ENCODE measurements at regions not wholly inside any gene's neighbourhood (a gene's known extent, or its start where the extent isn't known, plus 50 kb on each side); places are given as distances from the start of the nearest gene placed in this dataset.

- DNase-seq (ENCODE audit: low spot score) = no peak
Observed at GRCh38 chr18:61244632-61245031, 88.6 kb upstream of the CDH20 start.

GRCh38 chr18:61245276-61245675 lies 88.0 kb upstream of the CDH20 start:
- DNase-seq (ENCODE audit: low spot score) = no peak

- no peak for DNase-seq (ENCODE audit: low spot score)
Observed at GRCh38 chr18:61248589-61248988, 84.6 kb upstream of the CDH20 start.

- no peak for DNase-seq (ENCODE audit: low spot score)
Observed at GRCh38 chr18:61256291-61256690, 76.9 kb upstream of the CDH20 start.

GRCh38 chr18:61261870-61262269 lies 71.4 kb upstream of the CDH20 start:
- DNase-seq (ENCODE audit: low spot score) = no peak

- no peak for DNase-seq (ENCODE audit: low spot score)
Observed at GRCh38 chr18:61272793-61273192, 60.4 kb upstream of the CDH20 start.

GRCh38 chr18:61273533-61273932 lies 59.7 kb upstream of the CDH20 start:
- peak; percentile 6 for DNase-seq (ENCODE audit: low spot score)

GRCh38 chr18:61274416-61274960 lies 58.7 kb upstream of the CDH20 start:
- DNase-seq (ENCODE audit: low spot score) = no peak

GRCh38 chr18:61277808-61278207 lies 55.4 kb upstream of the CDH20 start:
- no peak for DNase-seq (ENCODE audit: low spot score)

GRCh38 chr18:61281431-61281830 lies 51.8 kb upstream of the CDH20 start:
- DNase-seq (ENCODE audit: low spot score) = no peak

GRCh38 chr18:61282926-61283325 lies 50.3 kb upstream of the CDH20 start:
- no peak for DNase-seq (ENCODE audit: low spot score)

Data from umbilical cord (tissue), 1 donor.